ENCODE measurements at regions not wholly inside any gene's neighbourhood (a gene's known extent, or its start where the extent isn't known, plus 50 kb on each side); places are given as distances from the start of the nearest gene placed in this dataset.

- in situ Hi-C loops (cut with MboI), result no loop called here
- Histone ChIP-seq H3K9me2 (ENCODE audit: insufficient read depth) (no peaks in the 10 kb centered on the region), H3K36me3 (ENCODE audit: low read depth) (no peaks in the 10 kb centered on the region), H3K27me3 (replicated peaks; ENCODE audit: insufficient read depth) (no peaks in the 10 kb centered on the region), H3K4me2 (ENCODE audit: unreplicated experiment) (no peak overlapping the region), H3K79me2 (ENCODE audit: insufficient read depth) (no peaks in the 10 kb centered on the region), H3F3A (ENCODE audit: insufficient read depth) (peaks cover 21% of the 10 kb centered on the region), H3K4me1 (ENCODE audit: insufficient read depth) (peaks cover 28% of the 10 kb centered on the region), H3K9me3 (ENCODE audit: low read depth) (no peaks in the 10 kb centered on the region), H3K27ac (no peak overlapping the region), H2AFZ (no peak overlapping the region), H4K20me1 (ENCODE audit: insufficient read depth) (no peaks in the 10 kb centered on the region), H3K4me3 (no peak overlapping the region), H3K9ac (no peak overlapping the region)
- 92 to 94% methylated on average over 8 to 10 of the region's 10 CpGs for WGBS, 2 experiments (ENCODE audit: low coverage in 1 of 2, low lambda C conversion rate in 2 of 2, missing lambda C conversion rate in 2 of 2)
- DNase-seq, result no peak
- TF ChIP-seq EZH2 (IDR thresholded peaks at IDR 0.05; ENCODE audit: insufficient read depth, poor library complexity, severe bottlenecking) (no peak), EZH2phosphoT487 (IDR thresholded peaks at IDR 0.05; ENCODE audit: insufficient read depth, low read depth) (no peak)
Observed at GRCh38 chr5:56322592-56322991, 89.5 kb upstream of the ANKRD55 start.

GRCh38 chr5:56321236-56321881 is 88.2 kb upstream of the ANKRD55 start:
- Histone ChIP-seq H2AFZ (no peak overlapping the region), H3K27me3 (replicated peaks; ENCODE audit: insufficient read depth) (no peaks in the 10 kb centered on the region), H3K9me2 (ENCODE audit: insufficient read depth) (no peaks in the 10 kb centered on the region), H3F3A (ENCODE audit: insufficient read depth) (peaks cover 21% of the 10 kb centered on the region), H3K79me2 (ENCODE audit: insufficient read depth) (no peaks in the 10 kb centered on the region), H3K36me3 (ENCODE audit: low read depth) (no peaks in the 10 kb centered on the region), H4K20me1 (ENCODE audit: insufficient read depth) (no peaks in the 10 kb centered on the region), H3K4me2 (ENCODE audit: unreplicated experiment) (no peak overlapping the region), H3K9ac (no peak overlapping the region), H3K27ac (no peak overlapping the region), H3K9me3 (ENCODE audit: low read depth) (no peaks in the 10 kb centered on the region), H3K4me3 (no peak overlapping the region), H3K4me1 (ENCODE audit: insufficient read depth) (peaks cover 28% of the 10 kb centered on the region)
- WGBS, 2 experiments (ENCODE audit: low coverage in 1 of 2, low lambda C conversion rate in 2 of 2, missing lambda C conversion rate in 2 of 2), result 87 to 92% methylated on average over 10 of the region's 10 CpGs
- in situ Hi-C loops (cut with MboI), result no loop called here
- TF ChIP-seq EZH2phosphoT487 (IDR thresholded peaks at IDR 0.05; ENCODE audit: insufficient read depth, low read depth) (no peak), EZH2 (IDR thresholded peaks at IDR 0.05; ENCODE audit: insufficient read depth, poor library complexity, severe bottlenecking) (no peak)
- DNase-seq, result no peak

- Histone ChIP-seq H3K4me1 (ENCODE audit: insufficient read depth) (peaks cover 28% of the 10 kb centered on the region), H2AFZ (no peak overlapping the region), H3K36me3 (ENCODE audit: low read depth) (no peaks in the 10 kb centered on the region), H3K4me2 (ENCODE audit: unreplicated experiment) (no peak overlapping the region), H3K4me3 (no peak overlapping the region), H4K20me1 (ENCODE audit: insufficient read depth) (no peaks in the 10 kb centered on the region), H3K27me3 (replicated peaks; ENCODE audit: insufficient read depth) (no peaks in the 10 kb centered on the region), H3K9me3 (ENCODE audit: low read depth) (no peaks in the 10 kb centered on the region), H3K9me2 (ENCODE audit: insufficient read depth) (no peaks in the 10 kb centered on the region), H3F3A (ENCODE audit: insufficient read depth) (peaks cover 21% of the 10 kb centered on the region), H3K79me2 (ENCODE audit: insufficient read depth) (no peaks in the 10 kb centered on the region), H3K27ac (no peak overlapping the region), H3K9ac (no peak overlapping the region)
- in situ Hi-C loops (cut with MboI), result no loop called here
- DNase-seq, result no peak
- no peak for TF ChIP-seq EZH2 (IDR thresholded peaks at IDR 0.05; ENCODE audit: insufficient read depth, poor library complexity, severe bottlenecking)
- no peak for TF ChIP-seq EZH2phosphoT487 (IDR thresholded peaks at IDR 0.05; ENCODE audit: insufficient read depth, low read depth)
- 97 to 100% methylated on average over 3 of the region's 3 CpGs for WGBS, 2 experiments (ENCODE audit: low coverage in 1 of 2, low lambda C conversion rate in 2 of 2, missing lambda C conversion rate in 2 of 2)
Observed at GRCh38 chr5:56320686-56321085, 87.6 kb upstream of the ANKRD55 start.

GRCh38 chr5:56319526-56320181 is 86.5 kb upstream of the ANKRD55 start:
- in situ Hi-C loops (cut with MboI), result no loop called here
- peak; percentile 90 for DNase-seq
- no peaks in the 10 kb centered on the region for H3K36me3 ChIP-seq (ENCODE audit: low read depth)
- peak overlapping the region; percentile 93 for H3K27ac ChIP-seq
- H3K4me3 ChIP-seq, result peak overlapping the region; percentile 59
- peaks cover 21% of the 10 kb centered on the region for H3F3A ChIP-seq (ENCODE audit: insufficient read depth)
- H3K9ac ChIP-seq, result peak overlapping the region; percentile 78
- H4K20me1 ChIP-seq (ENCODE audit: insufficient read depth), result no peaks in the 10 kb centered on the region
- whole genome bisulfite sequencing, 2 experiments (ENCODE audit: low coverage in 1 of 2, low lambda C conversion rate in 2 of 2, missing lambda C conversion rate in 2 of 2), result 16 to 19% methylated on average over 19 of the region's 19 CpGs
- H3K9me3 ChIP-seq (ENCODE audit: low read depth), result no peaks in the 10 kb centered on the region
- no peaks in the 10 kb centered on the region for H3K79me2 ChIP-seq (ENCODE audit: insufficient read depth)
- H3K4me1 ChIP-seq (ENCODE audit: insufficient read depth), result peaks cover 28% of the 10 kb centered on the region
- H2AFZ ChIP-seq, result peak overlapping the region; percentile 89
- peak overlapping the region; percentile 89 for H3K4me2 ChIP-seq (ENCODE audit: unreplicated experiment)
- no peak for TF ChIP-seq EZH2phosphoT487 (IDR thresholded peaks at IDR 0.05; ENCODE audit: insufficient read depth, low read depth)
- TF ChIP-seq EZH2 (IDR thresholded peaks at IDR 0.05; ENCODE audit: insufficient read depth, poor library complexity, severe bottlenecking), result no peak
- H3K9me2 ChIP-seq (ENCODE audit: insufficient read depth), result no peaks in the 10 kb centered on the region
- H3K27me3 ChIP-seq (replicated peaks; ENCODE audit: insufficient read depth), result no peaks in the 10 kb centered on the region

Data from GM23248 (cell line).